ENCODE measurements at regions not wholly inside any gene's neighbourhood (a gene's known extent, or its start where the extent isn't known, plus 50 kb on each side); places are given as distances from the start of the nearest gene placed in this dataset.

DNA sequence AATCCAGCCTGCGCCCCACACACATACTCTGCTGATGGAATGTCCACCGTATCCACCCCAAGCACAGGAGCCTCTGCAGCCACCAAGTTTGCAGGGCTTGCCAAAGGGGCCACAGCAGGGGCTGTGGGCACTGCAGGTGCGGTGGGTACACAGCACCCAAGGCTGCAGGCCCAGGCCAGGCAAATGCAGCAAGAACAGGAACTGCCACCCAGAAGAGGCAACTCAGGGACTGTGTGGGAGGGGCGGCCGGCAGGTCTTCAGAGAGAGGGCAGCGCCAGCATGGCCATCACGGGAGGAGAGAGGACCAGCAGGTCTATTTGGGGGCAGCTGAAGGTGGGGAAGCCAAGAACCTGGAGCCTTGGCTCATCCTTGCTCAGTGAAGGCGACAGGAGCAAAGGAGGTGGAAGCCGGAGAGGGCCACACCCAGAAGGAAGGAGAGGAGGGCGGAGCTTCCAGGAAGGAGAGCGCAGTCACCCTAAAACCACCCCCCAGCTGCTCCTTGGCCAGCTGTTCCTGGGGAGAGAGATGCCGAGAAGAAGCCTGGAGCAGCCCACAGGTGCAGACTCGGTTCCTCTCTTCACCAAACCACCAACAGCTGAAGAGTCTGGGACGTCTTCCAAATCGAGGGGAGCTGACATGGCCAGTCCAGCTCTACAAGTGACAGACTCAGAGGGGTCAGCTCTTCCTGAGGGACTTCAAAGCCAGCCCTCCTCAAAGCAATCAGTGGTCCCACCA is 265.1 kb upstream of the CDYL start:
- TF ChIP-seq, protein P1, sequence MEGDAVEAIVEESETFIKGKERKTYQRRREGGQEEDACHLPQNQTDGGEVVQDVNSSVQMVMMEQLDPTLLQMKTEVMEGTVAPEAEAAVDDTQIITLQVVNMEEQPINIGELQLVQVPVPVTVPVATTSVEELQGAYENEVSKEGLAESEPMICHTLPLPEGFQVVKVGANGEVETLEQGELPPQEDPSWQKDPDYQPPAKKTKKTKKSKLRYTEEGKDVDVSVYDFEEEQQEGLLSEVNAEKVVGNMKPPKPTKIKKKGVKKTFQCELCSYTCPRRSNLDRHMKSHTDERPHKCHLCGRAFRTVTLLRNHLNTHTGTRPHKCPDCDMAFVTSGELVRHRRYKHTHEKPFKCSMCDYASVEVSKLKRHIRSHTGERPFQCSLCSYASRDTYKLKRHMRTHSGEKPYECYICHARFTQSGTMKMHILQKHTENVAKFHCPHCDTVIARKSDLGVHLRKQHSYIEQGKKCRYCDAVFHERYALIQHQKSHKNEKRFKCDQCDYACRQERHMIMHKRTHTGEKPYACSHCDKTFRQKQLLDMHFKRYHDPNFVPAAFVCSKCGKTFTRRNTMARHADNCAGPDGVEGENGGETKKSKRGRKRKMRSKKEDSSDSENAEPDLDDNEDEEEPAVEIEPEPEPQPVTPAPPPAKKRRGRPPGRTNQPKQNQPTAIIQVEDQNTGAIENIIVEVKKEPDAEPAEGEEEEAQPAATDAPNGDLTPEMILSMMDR (IDR thresholded peaks at IDR 0.05): no peak
- no peak for TF ChIP-seq POLR2A (IDR thresholded peaks at IDR 0.05)
- no peak for TF ChIP-seq EP300 (IDR thresholded peaks at IDR 0.05)

Data from stomach (tissue), 4 donors.